HepG2 (cell line): ENCODE measurements at regions not wholly inside any gene's neighbourhood (a gene's known extent, or its start where the extent isn't known, plus 50 kb on each side); places are given as distances from the start of the nearest gene placed in this dataset.

Experiments
- ATAC-seq: fragments of 200-7000 bp; cut with Tn5 transposase; 3 replicates; pipeline ENCODE4 v1.9.1; 2020; ENCODE audit warnings: mild to moderate bottlenecking, moderate library complexity
- BruUV-seq: library from RNA; stranded (reverse); fragments of 400-500 nt; replicated peaks from 2 replicates; lab custom pipeline; 2021; lab: Mats Ljungman, UMichigan
- CTCF ChIA-PET: fragments of 300-600 bp; formaldehyde crosslinking; extraction: SDS; loops from one replicate; lab custom pipeline; 2021; ENCODE audit warnings: low total read pairs, inconsistent platforms, low intra/inter-chr PET ratio; lab: Yijun Ruan, JAX
- POLR2A ChIA-PET: fragments of 350-600 bp; sonication (Branson Sonifier 250); formaldehyde crosslinking; loops from one replicate; lab custom pipeline; 2020; ENCODE audit warnings: antibody characterized with exemption, inconsistent platforms; lab: Yijun Ruan, JAX
- DNase-seq: peaks from one replicate; pipeline ENCODE4 v3.0.0-alpha.2; 2015; ENCODE audit warnings: low spot score
- FAIRE-seq: peaks from 3 replicates; lab custom pipeline; 2011; peaks lifted over from hg19 to GRCh38; lab: Jason Lieb, UNC
- H2AFZ ChIP-seq: one replicate; pipeline ENCODE4 v1.6.1; 2011; ENCODE audit warnings: low read length, inconsistent platforms
- H3K27ac ChIP-seq: fragments of 300-600 bp; 3 replicates; pipeline ENCODE4 v1.8.0; 2011; ENCODE audit warnings: mixed run types, mild to moderate bottlenecking, mixed read lengths, low read length, inconsistent platforms; ENCODE audit not compliant: insufficient read depth; ENCODE audit errors: extremely low read length
- H3K27me3 ChIP-seq, 2 experiments: fragments of 200-600 bp in 1 of 2; 2 replicates in 1 of 2; 3 replicates in 1 of 2; pipeline versions ENCODE4 v1.6.0 to v1.8.0; 2011; ENCODE audit warnings: low read length in 2 of 2, mild to moderate bottlenecking in 2 of 2, moderate library complexity in 2 of 2, inconsistent platforms in 1 of 2; ENCODE audit not compliant: insufficient read depth in 2 of 2, control insufficient read depth in 1 of 2
- H3K36me3 ChIP-seq, 2 experiments: fragments of 200-600 bp in 1 of 2; replicated peaks in 1 of 2; 2 replicates in 1 of 2; 3 replicates in 1 of 2; pipeline versions ENCODE4 v1.5.1 to v1.8.0; 2011; ENCODE audit warnings: low read length in 2 of 2, inconsistent platforms in 1 of 2; ENCODE audit not compliant: insufficient read depth in 2 of 2, control insufficient read depth in 1 of 2
- H3K4me1 ChIP-seq: 2 replicates; pipeline ENCODE4 v1.5.1; 2012; ENCODE audit warnings: low read length, inconsistent platforms; ENCODE audit not compliant: insufficient read depth
- H3K4me2 ChIP-seq: 2 replicates; pipeline ENCODE4 v1.6.0; 2011; ENCODE audit warnings: low read depth, low read length, inconsistent platforms
- H3K4me3 ChIP-seq, 3 experiments: fragments of 200-600 bp in 1 of 3; sonication (generic), shearing (Covaris generic) in 1 of 3; replicated peaks in 1 of 3; 2 replicates each; pipeline ENCODE4 v1.5.1; 2011 to 2016; ENCODE audit warnings: low read length in 3 of 3, inconsistent platforms in 2 of 3, low read depth in 2 of 3, mild to moderate bottlenecking in 2 of 3, control low read depth in 1 of 3, mixed read lengths in 1 of 3; ENCODE audit not compliant: insufficient read depth in 1 of 3
- H3K79me2 ChIP-seq: one replicate; pipeline ENCODE4 v1.6.1; 2011; ENCODE audit warnings: low read length, inconsistent platforms; ENCODE audit not compliant: insufficient read depth
- H3K9ac ChIP-seq: 2 replicates; pipeline ENCODE4 v1.6.0; 2011; ENCODE audit warnings: mild to moderate bottlenecking, low read depth, low read length, inconsistent platforms; ENCODE audit not compliant: insufficient read depth
- H3K9me3 ChIP-seq: 2 replicates; pipeline ENCODE4 v1.5.1; 2012; ENCODE audit warnings: mild to moderate bottlenecking, low read length
- H4K20me1 ChIP-seq: 2 replicates; pipeline ENCODE4 v1.6.0; 2011; ENCODE audit warnings: inconsistent platforms, mild to moderate bottlenecking, low read length, moderate library complexity; ENCODE audit not compliant: insufficient read depth
- CEBPG ChIP-seq: IDR thresholded peaks from 2 replicates; pipeline ENCODE4 v1.6.1; 2016
- CENPX ChIP-seq: sonication (generic); formaldehyde crosslinking; IDR thresholded peaks from 2 replicates; pipeline ENCODE4 v1.9.0; 2021; ENCODE audit warnings: mild to moderate bottlenecking, missing genetic modification reagents, moderate library complexity
- GMEB1 ChIP-seq: sonication (generic); formaldehyde crosslinking; IDR thresholded peaks from 2 replicates; pipeline ENCODE4 v1.5.1; 2020; ENCODE audit warnings: missing genetic modification reagents, mild to moderate bottlenecking, borderline replicate concordance
- IRF2 ChIP-seq: IDR thresholded peaks from 2 replicates; pipeline ENCODE4 v1.6.1; 2018; ENCODE audit warnings: missing genetic modification reagents, missing compliant biosample characterization
- KLF11 ChIP-seq: IDR thresholded peaks from 2 replicates; pipeline ENCODE4 v1.6.1; 2016; ENCODE audit warnings: missing compliant biosample characterization
- KMT2B ChIP-seq: IDR thresholded peaks from 2 replicates; pipeline ENCODE4 v1.6.1; 2016; ENCODE audit warnings: missing genetic modification reagents, missing compliant biosample characterization
- MZF1 ChIP-seq: sonication (generic); formaldehyde crosslinking; IDR thresholded peaks from 2 replicates; pipeline ENCODE4 v1.8.1; 2023; ENCODE audit warnings: mild to moderate bottlenecking, missing genetic modification reagents, borderline replicate concordance
- RCOR2 ChIP-seq: IDR thresholded peaks from 2 replicates; pipeline ENCODE4 v1.6.1; 2016; ENCODE audit warnings: missing biosample characterization, missing genetic modification reagents
- SKIL ChIP-seq: sonication (generic); formaldehyde crosslinking; IDR thresholded peaks from 2 replicates; pipeline ENCODE4 v1.8.0; 2022; ENCODE audit warnings: missing genetic modification reagents, mild to moderate bottlenecking, moderate library complexity, borderline replicate concordance
- TEF ChIP-seq: sonication (generic); formaldehyde crosslinking; IDR thresholded peaks from 2 replicates; pipeline ENCODE4 v1.5.0; 2020; ENCODE audit warnings: missing genetic modification reagents
- TSC22D2 ChIP-seq: sonication (generic); formaldehyde crosslinking; IDR thresholded peaks from 2 replicates; pipeline ENCODE4 v1.5.1; 2020; ENCODE audit warnings: missing genetic modification reagents, mild to moderate bottlenecking, borderline replicate concordance
- ZFX ChIP-seq: sonication (generic); formaldehyde crosslinking; IDR thresholded peaks from 2 replicates; pipeline ENCODE4 v1.4.0; 2020; ENCODE audit warnings: mild to moderate bottlenecking, low read depth, missing genetic modification reagents, moderate library complexity
- ZNF253 ChIP-seq: sonication (generic); formaldehyde crosslinking; IDR thresholded peaks from 2 replicates; pipeline ENCODE4 v1.8.0; 2022; ENCODE audit warnings: mild to moderate bottlenecking, missing genetic modification reagents, borderline replicate concordance
- ZNF616 ChIP-seq: sonication (generic); formaldehyde crosslinking; IDR thresholded peaks from 2 replicates; pipeline ENCODE4 v1.5.0; 2020; ENCODE audit warnings: low read depth, mild to moderate bottlenecking, missing genetic modification reagents
- ZNF772 ChIP-seq: sonication (generic); formaldehyde crosslinking; IDR thresholded peaks from 2 replicates; pipeline ENCODE4 v1.5.0; 2020; ENCODE audit warnings: mild to moderate bottlenecking, missing genetic modification reagents
- ZNF800 ChIP-seq: sonication (generic); formaldehyde crosslinking; IDR thresholded peaks from 2 replicates; pipeline ENCODE4 v1.4.0; 2020; ENCODE audit warnings: missing genetic modification reagents
- ZSCAN25 ChIP-seq: sonication (generic); formaldehyde crosslinking; IDR thresholded peaks from 2 replicates; pipeline ENCODE4 v1.8.0; 2022; ENCODE audit warnings: mild to moderate bottlenecking, missing genetic modification reagents
- WGBS: methylation state at CpG from one replicate; pipeline ENCODE4 v1.1.6; 2017; ENCODE audit warnings: low lambda C conversion rate; 5-methylcytosine and 5-hydroxymethylcytosine counted together
- in situ Hi-C: cut with HindIII; loops from 2 replicates; pipeline ENCODE4 v1.10.0; 2017; ENCODE audit warnings: low pct_unique_long_range_greater_than_20kb; ENCODE audit not compliant: extremely low pct_ligation_motif_present
- intact Hi-C: fragments of 100-400 bp; cut with micrococcal nuclease; formaldehyde crosslinking; loops from one replicate; pipeline ENCODE4 v1.10.0; 2022; ENCODE audit not compliant: unreplicated experiment

- Histone ChIP-seq H3K4me1 (no peaks in the 10 kb centered on the region), H3K36me3 (no peaks in the 10 kb centered on the region), H3K27me3 (no peaks in the 10 kb centered on the region), H3K79me2 (no peaks in the 10 kb centered on the region), H3K4me2 (no peak overlapping the region), H4K20me1 (no peaks in the 10 kb centered on the region), H3K9me3 (no peaks in the 10 kb centered on the region), H3K9ac (no peak overlapping the region), H3K4me3 (no peak overlapping the region), H2AFZ (no peak overlapping the region), H3K27ac (no peak overlapping the region)
- intact Hi-C loops: no loop called here
- ChIA-PET POLR2A (no interaction called here), CTCF (no interaction called here)
- no TSS peak for BruUV-seq
- DNase-seq: no peak
- no peak for ATAC-seq
- 2% methylated on average over 1 of the region's 1 CpG for WGBS
- in situ Hi-C loops: no loop called here
- no peak for FAIRE-seq
- TF ChIP-seq ZNF800: no peak
- TF ChIP-seq TSC22D2 (CRISPR knock-in tag): no peak
- TF ChIP-seq ZNF253 (CRISPR knock-in tag): no peak
- no peak for TF ChIP-seq ZSCAN25
- TF ChIP-seq MZF1: no peak
- TF ChIP-seq TEF (CRISPR knock-in tag): no peak
- no peak for TF ChIP-seq RCOR2 (CRISPR knock-in tag)
- TF ChIP-seq IRF2: no peak
- TF ChIP-seq ZNF616 (CRISPR knock-in tag): no peak
- no peak for TF ChIP-seq CEBPG (CRISPR knock-in tag)
- no peak for TF ChIP-seq SKIL (CRISPR knock-in tag)
- no peak for TF ChIP-seq ZFX (CRISPR knock-in tag)
- TF ChIP-seq CENPX (CRISPR knock-in tag): no peak
- TF ChIP-seq KMT2B (CRISPR knock-in tag): no peak
- TF ChIP-seq GMEB1 (CRISPR knock-in tag): no peak
- no peak for TF ChIP-seq KLF11 (CRISPR knock-in tag)
- TF ChIP-seq ZNF772 (CRISPR knock-in tag): no peak
These were observed 1150.8 kb downstream of the SI start for GRCh38 chr3:163927521-163927920.
